BLaER1 treated with 17β-estradiol and CSF1 and Interleukin-3, amounts not matched to agents 10 nM and 100 nM (cell line): ENCODE measurements at regions not wholly inside any gene's neighbourhood (a gene's known extent, or its start where the extent isn't known, plus 50 kb on each side); places are given as distances from the start of the nearest gene placed in this dataset.

Source experiments
- H3K27ac ChIP-seq, 11 experiments: shearing (Covaris generic); formaldehyde crosslinking; 2 replicates each; pipeline ENCODE4 v1.8.1; 2022
- H3K27me3 ChIP-seq, 11 experiments: shearing (Covaris generic); formaldehyde crosslinking; 2 replicates each; pipeline ENCODE4 v1.8.1; 2022
- H3K36me3 ChIP-seq, 11 experiments: shearing (Covaris generic); formaldehyde crosslinking; 2 replicates each; pipeline ENCODE4 v1.8.1; 2022
- H3K4me1 ChIP-seq, 10 experiments: shearing (Covaris generic); formaldehyde crosslinking; 2 replicates each; pipeline ENCODE4 v1.8.1; 2022
- H3K4me2 ChIP-seq, 11 experiments: shearing (Covaris generic); formaldehyde crosslinking; 2 replicates each; pipeline ENCODE4 v1.8.1; 2022
- H3K4me3 ChIP-seq, 10 experiments: shearing (Covaris generic); formaldehyde crosslinking; 2 replicates each; pipeline ENCODE4 v1.8.1; 2022
- H3K9ac ChIP-seq, 11 experiments: shearing (Covaris generic); formaldehyde crosslinking; 2 replicates each; pipeline ENCODE4 v1.8.1; 2022
- H3K9me3 ChIP-seq, 11 experiments: shearing (Covaris generic); formaldehyde crosslinking; replicated peaks in 1 of 11; 2 replicates each; pipeline ENCODE4 v1.8.1; 2022
- H4K20me1 ChIP-seq, 11 experiments: shearing (Covaris generic); formaldehyde crosslinking; 2 replicates each; pipeline ENCODE4 v1.8.1; 2022
- Cebpa-rat ChIP-seq, 11 experiments: shearing (Covaris generic); IDR thresholded peaks; 2 replicates each; pipeline ENCODE4 v1.8.1; 2022

DNA sequence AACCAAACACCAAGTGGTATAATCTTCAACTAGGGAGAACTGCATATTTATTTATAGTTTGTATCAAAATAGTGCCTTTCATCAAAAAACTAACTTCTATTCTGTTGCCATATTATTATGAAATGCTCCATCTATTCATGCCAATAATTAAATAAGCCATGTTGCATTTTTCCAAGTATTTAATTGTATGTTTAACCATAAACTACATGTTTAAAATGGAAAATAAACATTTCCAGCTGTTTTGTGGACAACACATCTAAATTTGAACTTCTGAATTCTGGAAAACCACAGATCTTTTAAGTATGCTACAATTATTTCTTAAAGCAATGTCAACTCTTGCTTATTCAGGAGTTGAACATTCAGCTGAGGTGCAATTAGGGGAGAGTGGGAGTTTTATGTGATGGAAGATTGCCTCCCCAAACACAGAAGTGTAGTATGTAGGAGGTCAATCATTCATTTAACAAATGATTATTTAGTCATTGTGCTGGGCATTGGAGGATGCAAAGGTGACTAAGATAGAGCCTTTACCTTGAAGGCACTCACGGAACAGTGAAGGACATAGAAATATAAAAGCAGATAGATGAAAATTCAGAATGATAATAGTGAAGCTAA lies 80.7 kb upstream of the PPP1R3C start:
- no peaks in the 10 kb centered on the region for H3K27me3 ChIP-seq
- TF ChIP-seq Cebpa-rat (IDR thresholded peaks at IDR 0.05), result no peak
- H3K9ac ChIP-seq, result no peak overlapping the region
- no peaks in the 10 kb centered on the region for H3K36me3 ChIP-seq
- peaks cover 12 to 20% (median 15%) of the 10 kb centered on the region in 11 experiments; a peak in 21 of 22 replicates for H3K9me3 ChIP-seq
- H3K27ac ChIP-seq, result no peak overlapping the region
- H4K20me1 ChIP-seq, result no peaks in the 10 kb centered on the region
- H3K4me2 ChIP-seq, result peak overlapping the region in 3 of 11 experiments; percentile 65 to 82 (median 75); a peak in 4 of 22 replicates
- H3K4me1 ChIP-seq, result peaks cover 8 to 32% (median 22%) of the 10 kb centered on the region in 10 experiments; a peak in 18 of 20 replicates
- no peak overlapping the region; a peak in 1 of 20 replicates for H3K4me3 ChIP-seq

DNA sequence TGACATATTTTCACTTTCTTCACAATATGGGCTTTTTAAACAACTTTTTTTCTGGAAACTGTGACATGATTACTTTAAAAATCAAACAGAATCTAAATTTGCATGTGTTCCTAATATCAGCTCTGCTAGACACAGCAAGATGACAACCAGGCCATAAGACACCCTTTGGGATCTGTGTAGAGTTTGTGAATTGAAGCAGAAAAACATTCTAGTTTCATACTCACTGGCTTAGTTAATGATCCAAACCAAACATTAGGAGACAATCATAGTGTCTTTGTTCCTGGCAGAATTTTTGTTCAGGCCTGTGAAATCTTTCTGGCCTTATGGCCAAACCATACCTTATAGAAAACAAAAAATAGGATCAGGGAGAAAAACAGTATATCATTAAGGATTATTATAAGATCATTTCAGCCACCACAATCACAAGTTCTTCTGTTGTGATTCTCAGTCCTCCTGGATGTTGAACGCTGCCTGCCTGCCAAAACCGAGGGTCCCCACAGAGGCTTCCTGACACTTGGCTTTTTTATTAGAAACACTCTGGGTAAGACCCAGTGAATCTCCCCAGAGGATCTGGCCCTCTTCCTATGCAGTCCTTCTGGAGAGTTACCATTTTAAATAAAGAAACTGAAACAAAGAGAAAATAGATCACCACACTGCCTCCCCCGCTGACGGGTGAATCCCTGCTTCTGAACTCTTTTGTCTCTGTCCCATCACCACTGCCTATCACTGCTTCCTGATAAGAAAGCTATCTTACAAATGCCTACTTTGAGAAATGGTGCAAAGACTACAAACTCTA lies 79.2 kb upstream of the PPP1R3C start:
- Histone ChIP-seq H3K4me2 (peak overlapping the region; percentile 61 to 82 (median 73)), H3K4me1 (peaks cover 8 to 32% (median 22%) of the 10 kb centered on the region in 10 experiments; a peak in 18 of 20 replicates), H4K20me1 (no peaks in the 10 kb centered on the region), H3K27me3 (no peaks in the 10 kb centered on the region), H3K27ac (peak overlapping the region; percentile 27 to 85 (median 71); a peak in 21 of 22 replicates), H3K9ac (peak overlapping the region; percentile 56 to 77 (median 67); a peak in 21 of 22 replicates), H3K4me3 (peak overlapping the region; percentile 5 to 55 (median 26); a peak in 11 of 20 replicates), H3K9me3 (peaks cover 12 to 20% (median 15%) of the 10 kb centered on the region in 11 experiments; a peak in 21 of 22 replicates), H3K36me3 (no peaks in the 10 kb centered on the region)
- TF ChIP-seq Cebpa-rat (IDR thresholded peaks at IDR 0.05), result no peak

GRCh38 chr10:91709394-91709798 lies 76.5 kb upstream of the PPP1R3C start:
- Histone ChIP-seq H3K4me3 (no peak overlapping the region), H3K27ac (no peak overlapping the region), H3K36me3 (no peaks in the 10 kb centered on the region), H3K9me3 (peaks cover 3 to 7% (median 5%) of the 10 kb centered on the region in 11 experiments; a peak in 18 of 22 replicates), H4K20me1 (no peaks in the 10 kb centered on the region), H3K27me3 (no peaks in the 10 kb centered on the region), H3K4me1 (peaks cover 8 to 32% (median 22%) of the 10 kb centered on the region in 10 experiments; a peak in 18 of 20 replicates), H3K4me2 (no peak overlapping the region), H3K9ac (no peak overlapping the region)
- no peak for TF ChIP-seq Cebpa-rat (IDR thresholded peaks at IDR 0.05)

DNA sequence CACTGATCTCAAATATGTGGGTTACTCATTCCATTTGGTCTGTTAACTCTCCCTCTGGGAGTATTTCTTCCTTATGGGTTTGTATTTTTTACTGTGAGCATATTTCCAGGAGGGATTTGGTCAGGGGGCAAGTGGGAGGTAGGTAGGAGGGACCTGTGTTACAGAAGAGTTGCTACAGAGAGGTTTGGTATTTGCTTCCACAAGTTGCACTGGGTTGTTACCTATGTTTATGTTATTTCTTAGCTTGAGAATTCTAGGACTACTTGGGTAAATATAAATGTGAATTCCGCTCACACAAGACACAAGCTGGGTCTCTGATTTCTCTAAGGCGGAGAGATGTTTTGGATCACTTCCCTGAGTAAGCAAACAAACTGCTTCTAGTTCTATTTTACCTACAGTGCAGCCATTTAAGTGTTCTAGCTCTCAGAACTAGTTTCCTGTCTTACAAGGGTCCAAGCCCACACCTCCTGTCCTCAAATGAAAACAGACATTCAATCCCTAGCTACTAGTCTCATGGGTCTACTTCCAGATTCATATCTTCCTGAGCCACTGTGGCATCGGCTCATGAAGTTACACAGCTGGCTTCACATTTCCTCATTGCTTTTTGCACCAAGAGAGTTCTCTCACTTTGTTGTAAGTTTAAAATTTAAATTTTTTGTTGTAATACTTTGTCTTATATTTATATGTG lies 75.4 kb upstream of the PPP1R3C start:
- Histone ChIP-seq H3K9me3 (no peaks in the 10 kb centered on the region), H3K9ac (no peak overlapping the region), H3K27me3 (no peaks in the 10 kb centered on the region), H3K27ac (no peak overlapping the region), H4K20me1 (no peaks in the 10 kb centered on the region), H3K36me3 (no peaks in the 10 kb centered on the region), H3K4me1 (peaks cover 8 to 27% (median 20%) of the 10 kb centered on the region in 10 experiments; a peak in 18 of 20 replicates), H3K4me3 (no peak overlapping the region), H3K4me2 (no peak overlapping the region)
- no peak for TF ChIP-seq Cebpa-rat (IDR thresholded peaks at IDR 0.05)

GRCh38 chr10:91707236-91707635 lies 74.4 kb upstream of the PPP1R3C start:
- Histone ChIP-seq H3K4me1 (peaks cover 4 to 22% (median 14%) of the 10 kb centered on the region in 10 experiments; a peak in 18 of 20 replicates), H3K27me3 (no peaks in the 10 kb centered on the region), H3K36me3 (no peaks in the 10 kb centered on the region), H3K9me3 (no peaks in the 10 kb centered on the region), H3K9ac (no peak overlapping the region), H4K20me1 (no peaks in the 10 kb centered on the region), H3K27ac (no peak overlapping the region), H3K4me3 (no peak overlapping the region), H3K4me2 (no peak overlapping the region)
- TF ChIP-seq Cebpa-rat (IDR thresholded peaks at IDR 0.05), result no peak

DNA sequence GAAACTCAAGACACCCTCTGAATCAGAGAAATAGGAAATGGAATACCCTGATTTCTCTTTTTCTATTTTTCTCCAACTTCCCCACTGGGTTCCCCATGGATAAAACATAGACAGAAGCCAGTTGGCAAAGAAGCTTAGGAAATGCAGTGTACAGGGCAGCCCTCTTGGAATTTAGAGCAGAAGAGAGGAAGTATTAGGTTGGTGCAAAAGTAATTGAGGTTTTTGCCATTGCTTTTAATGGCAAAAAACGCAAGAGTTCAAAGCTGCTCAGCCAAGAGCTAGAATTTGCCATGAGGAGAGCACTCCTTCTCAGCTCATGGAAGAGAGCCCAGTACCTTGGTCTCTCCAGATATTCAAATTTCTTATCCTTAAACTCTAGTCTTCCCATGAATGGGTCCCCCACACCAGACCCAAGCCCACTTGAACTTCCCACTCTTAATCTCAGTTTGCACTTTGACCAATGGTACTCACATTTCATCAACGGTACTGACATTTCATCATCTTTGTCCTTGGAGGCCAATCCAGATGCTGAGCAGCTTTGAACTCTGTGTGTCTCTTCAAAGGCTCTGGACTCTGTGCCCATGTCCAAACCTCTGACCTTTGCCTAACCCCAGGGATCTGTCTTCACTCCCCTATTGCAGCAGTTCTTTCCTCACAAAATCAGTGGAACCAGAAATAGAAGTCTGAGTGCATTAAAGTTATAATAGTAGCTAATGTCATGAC lies 73.2 kb upstream of the PPP1R3C start:
- H3K36me3 ChIP-seq, result no peaks in the 10 kb centered on the region
- no peaks in the 10 kb centered on the region for H3K27me3 ChIP-seq
- no peak overlapping the region for H3K4me3 ChIP-seq
- H3K27ac ChIP-seq, result no peak overlapping the region
- H3K4me1 ChIP-seq, result peaks cover 0 to 11% (median 5%) of the 10 kb centered on the region in 10 experiments; a peak in 12 of 20 replicates
- H3K9ac ChIP-seq, result no peak overlapping the region
- H4K20me1 ChIP-seq, result no peaks in the 10 kb centered on the region
- no peaks in the 10 kb centered on the region for H3K9me3 ChIP-seq
- no peak for TF ChIP-seq Cebpa-rat (IDR thresholded peaks at IDR 0.05)
- H3K4me2 ChIP-seq, result no peak overlapping the region

DNA sequence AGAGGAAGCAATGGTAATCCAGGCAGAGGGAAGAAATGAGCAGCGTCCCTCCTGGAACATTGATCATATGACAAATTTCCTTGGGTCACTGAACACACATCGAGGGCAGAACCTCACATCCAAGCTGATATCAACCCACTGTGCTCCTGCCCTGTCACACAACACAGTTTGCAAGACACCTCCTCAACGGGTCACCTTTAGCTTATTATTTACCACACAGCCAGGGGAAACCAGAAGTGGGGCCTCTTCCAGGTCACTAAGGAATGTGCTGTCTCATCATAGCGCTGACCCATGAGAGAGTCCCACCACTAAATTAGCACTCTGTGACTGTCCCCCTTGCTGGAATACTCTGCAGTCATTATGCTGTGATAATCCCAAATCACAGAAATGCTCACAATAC lies 69.7 kb upstream of the PPP1R3C start:
- H4K20me1 ChIP-seq, result no peaks in the 10 kb centered on the region
- H3K27ac ChIP-seq, result no peak overlapping the region
- H3K36me3 ChIP-seq, result no peaks in the 10 kb centered on the region
- no peak overlapping the region for H3K9ac ChIP-seq
- peak overlapping the region in 3 of 11 experiments; percentile 6 to 51 (median 18); a peak in 5 of 22 replicates for H3K4me2 ChIP-seq
- H3K27me3 ChIP-seq, result no peaks in the 10 kb centered on the region
- no peaks in the 10 kb centered on the region for H3K9me3 ChIP-seq
- no peak for TF ChIP-seq Cebpa-rat (IDR thresholded peaks at IDR 0.05)
- no peak overlapping the region for H3K4me3 ChIP-seq
- peaks cover 0 to 6% (median 5%) of the 10 kb centered on the region in 10 experiments; a peak in 4 of 20 replicates for H3K4me1 ChIP-seq

DNA sequence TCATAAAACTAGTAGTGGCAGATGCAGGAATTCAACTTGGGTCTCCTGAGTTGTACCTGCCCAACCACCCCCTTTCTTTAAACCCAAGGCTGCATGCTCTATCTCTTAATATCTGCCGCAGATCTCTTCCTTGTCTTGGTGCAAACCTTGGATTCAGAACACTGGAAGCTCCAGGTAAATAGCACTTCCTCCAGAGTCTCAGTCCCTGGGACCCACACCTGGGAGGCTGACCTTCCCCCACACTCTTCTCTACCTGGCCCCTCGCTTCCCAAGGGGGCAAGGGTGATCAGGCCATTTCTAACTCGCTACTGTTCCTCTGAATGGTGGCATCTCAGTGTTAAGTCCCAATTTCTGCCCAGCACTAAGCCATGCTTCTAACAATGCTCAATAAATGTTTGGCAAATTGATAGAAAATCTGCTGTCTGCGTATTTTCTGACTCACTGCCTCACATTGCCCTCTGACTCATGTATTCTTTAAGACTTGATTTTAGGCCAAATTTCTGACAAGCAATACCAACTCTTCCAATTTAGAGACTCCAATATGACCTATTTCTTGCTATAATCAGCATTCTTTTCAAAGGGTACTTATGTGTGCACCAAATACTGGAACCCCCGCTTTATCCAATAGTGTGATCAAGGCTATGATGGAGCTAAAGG lies 68.0 kb upstream of the PPP1R3C start:
- H3K4me2 ChIP-seq, result no peak overlapping the region
- no peaks in the 10 kb centered on the region for H3K36me3 ChIP-seq
- peaks cover 0 to 5% (median 0%) of the 10 kb centered on the region in 11 experiments; a peak in 1 of 22 replicates for H3K9me3 ChIP-seq
- TF ChIP-seq Cebpa-rat (IDR thresholded peaks at IDR 0.05), result no peak
- no peak overlapping the region for H3K27ac ChIP-seq
- no peak overlapping the region for H3K4me3 ChIP-seq
- peaks cover 0 to 6% (median 5%) of the 10 kb centered on the region in 10 experiments; a peak in 4 of 20 replicates for H3K4me1 ChIP-seq
- H3K9ac ChIP-seq, result no peak overlapping the region
- H3K27me3 ChIP-seq, result no peaks in the 10 kb centered on the region
- no peaks in the 10 kb centered on the region for H4K20me1 ChIP-seq
